ENCODE measurements at regions not wholly inside any gene's neighbourhood (a gene's known extent, or its start where the extent isn't known, plus 50 kb on each side); places are given as distances from the start of the nearest gene placed in this dataset.

DNA sequence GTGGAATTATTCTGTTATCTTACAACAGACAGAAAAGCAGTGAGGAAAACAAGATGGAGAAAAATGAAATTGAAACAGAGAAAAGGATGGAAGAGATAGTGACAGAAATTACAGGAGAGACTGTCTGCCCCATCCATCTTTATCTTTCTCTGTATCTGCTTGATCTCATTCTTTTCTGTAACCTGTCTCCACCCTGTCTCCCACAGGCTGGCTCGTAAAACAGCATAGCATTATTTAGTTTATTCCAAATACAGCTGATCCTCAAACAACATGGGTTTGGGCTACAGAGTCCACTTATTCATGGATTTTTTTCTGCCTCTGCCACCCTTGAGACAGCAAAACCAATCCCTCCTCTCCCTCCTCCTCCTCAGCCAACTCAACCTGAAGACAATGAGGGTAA lies 482.3 kb upstream of the JARID2 start:
- TF ChIP-seq CTCF (IDR thresholded peaks at IDR 0.05; ENCODE audit: low read depth, low read length) = no peak
- no peak overlapping the region for H3K4me3 ChIP-seq (ENCODE audit: low read depth, low read length)

GRCh38 chr6:14765106-14765505 lies 480.8 kb upstream of the JARID2 start:
- no peak for TF ChIP-seq CTCF (IDR thresholded peaks at IDR 0.05; ENCODE audit: low read depth, low read length)
- H3K4me3 ChIP-seq (ENCODE audit: low read depth, low read length) = no peak overlapping the region

DNA sequence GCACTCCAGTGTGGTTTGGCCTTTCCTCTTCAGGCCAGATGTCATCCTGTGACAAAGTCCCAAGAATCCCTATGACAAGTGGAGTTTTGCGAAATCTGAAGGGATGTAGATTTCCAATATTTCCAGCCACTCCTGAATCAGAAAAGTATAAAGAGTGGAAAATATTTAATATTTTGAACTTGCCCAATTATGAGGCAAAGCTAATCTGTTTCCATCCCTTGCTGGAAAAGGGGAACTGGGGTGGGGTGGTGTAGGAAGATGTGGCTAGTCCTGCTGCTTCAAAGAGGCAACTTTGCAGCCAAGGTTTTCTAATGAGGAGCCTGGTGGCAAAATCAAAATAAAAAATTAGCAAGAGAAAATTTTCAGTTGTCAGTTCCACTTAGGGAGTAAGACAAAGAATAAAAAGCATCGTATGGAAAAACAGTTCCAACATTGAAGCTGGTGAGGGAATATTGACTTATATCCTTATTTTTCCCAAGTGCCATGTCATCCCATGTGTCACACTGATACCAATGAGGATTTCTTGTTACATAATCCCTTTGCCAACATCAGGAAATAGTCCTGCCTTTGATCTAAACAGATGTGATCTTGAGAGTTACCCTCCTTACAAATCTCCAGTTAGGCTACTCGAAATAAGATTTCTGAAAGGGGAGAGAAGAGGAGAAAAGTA lies 480.0 kb upstream of the JARID2 start:
- no peak for TF ChIP-seq CTCF (IDR thresholded peaks at IDR 0.05; ENCODE audit: low read depth, low read length)
- H3K4me3 ChIP-seq (ENCODE audit: low read depth, low read length) = no peak overlapping the region

GRCh38 chr6:14766391-14766994 lies 479.4 kb upstream of the JARID2 start:
- no peak overlapping the region for H3K4me3 ChIP-seq (ENCODE audit: low read depth, low read length)
- no peak for TF ChIP-seq CTCF (IDR thresholded peaks at IDR 0.05; ENCODE audit: low read depth, low read length)

DNA sequence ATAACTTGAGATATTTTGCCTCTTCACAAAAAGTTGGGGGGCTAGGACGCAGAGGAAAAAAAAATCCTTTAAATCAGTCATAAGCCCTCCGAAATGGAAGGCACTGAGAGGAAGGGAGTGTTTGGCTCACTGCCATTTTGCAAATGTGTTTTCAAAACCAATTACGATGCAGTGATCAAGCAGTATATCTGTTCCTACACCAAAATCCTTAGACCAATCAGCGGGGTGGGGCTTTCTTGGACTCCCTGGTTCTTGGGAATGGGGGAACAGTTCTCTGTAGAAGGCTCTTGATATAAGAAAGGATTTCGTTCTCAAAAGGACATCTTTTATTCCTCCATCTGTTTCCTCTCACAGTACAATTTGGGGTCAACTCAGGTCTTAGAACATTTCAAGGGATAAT lies 478.6 kb upstream of the JARID2 start:
- H3K4me3 ChIP-seq (ENCODE audit: low read depth, low read length) = no peak overlapping the region
- no peak for TF ChIP-seq CTCF (IDR thresholded peaks at IDR 0.05; ENCODE audit: low read depth, low read length)

GRCh38 chr6:14770040-14770439 lies 475.8 kb upstream of the JARID2 start:
- H3K4me3 ChIP-seq (ENCODE audit: low read depth, low read length) = no peak overlapping the region
- TF ChIP-seq CTCF (IDR thresholded peaks at IDR 0.05; ENCODE audit: low read depth, low read length) = no peak

DNA sequence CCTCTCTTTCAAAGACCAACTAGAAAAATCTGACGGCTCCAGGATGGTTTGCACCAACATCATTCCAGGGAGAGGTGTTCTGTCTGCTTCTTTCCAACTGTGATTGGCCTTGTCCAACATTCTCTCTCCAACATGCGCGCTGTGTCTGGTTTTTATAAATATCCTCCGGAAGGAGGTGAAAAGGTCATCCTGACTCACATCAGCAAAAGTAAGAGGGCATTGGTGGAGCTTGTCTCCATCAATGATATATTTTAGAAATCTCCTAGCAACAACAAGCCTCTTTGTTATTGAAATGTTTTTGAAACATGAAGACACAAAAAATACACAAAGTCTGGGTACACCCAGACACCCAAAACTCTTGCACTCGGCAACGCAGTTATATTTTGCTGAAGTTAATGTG lies 475.3 kb upstream of the JARID2 start:
- no peak overlapping the region for H3K4me3 ChIP-seq (ENCODE audit: low read depth, low read length)
- TF ChIP-seq CTCF (IDR thresholded peaks at IDR 0.05; ENCODE audit: low read depth, low read length) = no peak

Data from WI38 (cell line).